IPS-18c (cell line): ENCODE measurements at regions not wholly inside any gene's neighbourhood (a gene's known extent, or its start where the extent isn't known, plus 50 kb on each side); places are given as distances from the start of the nearest gene placed in this dataset.
"Not testable (repeated sequence)": the region's sequence is repeated elsewhere in the genome, so short reads cannot be mapped to it uniquely, and the experiment has no call there.

Experiments used
- H3K4me3 ChIP-seq: 2 replicates; pipeline ENCODE4 v1.7.0; 2013; ENCODE audit warnings: low read depth, mild to moderate bottlenecking, low read length, moderate library complexity; ENCODE audit not compliant: insufficient read depth
- H3K9me3 ChIP-seq: one replicate; pipeline ENCODE4 v1.6.1; 2013; ENCODE audit warnings: mild to moderate bottlenecking, low read length, moderate library complexity; ENCODE audit not compliant: control insufficient read depth, insufficient read depth

DNA sequence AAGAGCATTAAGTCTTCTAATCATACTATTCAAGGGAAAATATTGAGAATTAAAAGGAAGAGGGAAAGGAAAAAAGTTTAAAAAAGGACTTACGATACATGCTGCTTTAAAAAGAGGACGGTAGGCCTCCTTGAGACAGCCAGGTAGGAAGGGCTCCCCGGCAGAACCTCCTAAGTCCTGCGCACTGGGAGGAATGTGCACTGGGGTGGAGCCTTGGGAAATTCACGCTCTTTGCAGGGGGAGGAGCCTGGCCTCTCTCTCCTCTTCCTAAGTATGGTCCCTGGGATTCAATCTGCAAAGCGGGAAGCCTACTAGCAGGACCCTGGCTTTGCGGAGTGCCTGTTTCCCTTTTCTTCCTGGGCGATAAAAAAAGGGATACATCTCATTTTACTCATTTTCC lies 553.0 kb downstream of the RPS29 start:
- no peak overlapping the region for H3K4me3 ChIP-seq
- H3K9me3 ChIP-seq, result no peaks in the 10 kb centered on the region

GRCh38 chr14:49031710-49032109 lies 554.5 kb downstream of the RPS29 start:
- not testable (repeated sequence) for H3K9me3 ChIP-seq, H3K4me3 ChIP-seq

GRCh38 chr14:49019467-49020115 lies 566.6 kb downstream of the RPS29 start:
- no peak overlapping the region for H3K4me3 ChIP-seq
- no peaks in the 10 kb centered on the region for H3K9me3 ChIP-seq

GRCh38 chr14:49017447-49017846 lies 568.7 kb downstream of the RPS29 start:
- Histone ChIP-seq H3K9me3 (no peaks in the 10 kb centered on the region), H3K4me3 (no peak overlapping the region)

GRCh38 chr14:49016381-49016780 lies 569.8 kb downstream of the RPS29 start:
- Histone ChIP-seq H3K9me3 (no peaks in the 10 kb centered on the region), H3K4me3 (no peak overlapping the region)

- no peak overlapping the region for H3K4me3 ChIP-seq
- H3K9me3 ChIP-seq, result no peaks in the 10 kb centered on the region
Observed at GRCh38 chr14:49014476-49014875, 571.7 kb downstream of the RPS29 start.

DNA sequence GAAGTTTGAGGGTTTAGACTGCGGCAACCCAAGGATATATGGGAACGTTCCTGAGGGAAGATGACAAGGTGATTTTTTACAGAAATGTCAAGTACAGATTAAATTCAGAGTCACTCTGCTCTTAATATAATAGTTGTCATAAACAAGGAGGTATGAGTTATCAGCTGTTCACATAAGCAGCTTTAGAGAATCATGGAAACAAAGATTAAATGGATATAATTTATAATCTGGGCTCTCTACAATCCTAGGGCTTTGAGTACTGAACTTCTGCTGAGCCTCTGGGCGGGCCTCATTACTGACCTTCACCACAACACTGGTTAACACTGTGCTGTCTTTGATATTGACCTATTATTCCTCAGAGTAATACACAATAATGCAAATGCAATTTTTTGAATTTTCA lies 577.8 kb downstream of the RPS29 start:
- H3K9me3 ChIP-seq, result peaks cover 2% of the 10 kb centered on the region
- no peak overlapping the region for H3K4me3 ChIP-seq

DNA sequence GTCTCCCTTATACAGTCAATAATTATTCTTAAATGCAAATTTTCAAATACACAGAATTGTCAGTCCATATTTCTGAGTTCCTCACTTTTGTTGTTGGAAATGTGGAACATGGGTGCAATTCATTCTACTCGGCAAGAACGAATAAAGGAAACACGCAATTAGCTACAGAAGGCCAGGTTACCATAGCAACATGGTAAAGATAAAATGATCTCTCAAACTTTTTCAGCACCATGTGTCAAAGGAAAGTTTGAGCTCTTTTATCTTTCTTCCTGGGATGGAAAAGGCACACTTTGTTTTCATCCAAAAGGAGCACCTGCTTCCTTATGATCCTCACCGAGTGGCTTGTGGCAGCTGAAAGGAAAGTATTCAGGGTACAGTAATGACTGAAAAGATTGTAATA lies 595.0 kb downstream of the RPS29 start:
- Histone ChIP-seq H3K9me3 (no peaks in the 10 kb centered on the region), H3K4me3 (no peak overlapping the region)

DNA sequence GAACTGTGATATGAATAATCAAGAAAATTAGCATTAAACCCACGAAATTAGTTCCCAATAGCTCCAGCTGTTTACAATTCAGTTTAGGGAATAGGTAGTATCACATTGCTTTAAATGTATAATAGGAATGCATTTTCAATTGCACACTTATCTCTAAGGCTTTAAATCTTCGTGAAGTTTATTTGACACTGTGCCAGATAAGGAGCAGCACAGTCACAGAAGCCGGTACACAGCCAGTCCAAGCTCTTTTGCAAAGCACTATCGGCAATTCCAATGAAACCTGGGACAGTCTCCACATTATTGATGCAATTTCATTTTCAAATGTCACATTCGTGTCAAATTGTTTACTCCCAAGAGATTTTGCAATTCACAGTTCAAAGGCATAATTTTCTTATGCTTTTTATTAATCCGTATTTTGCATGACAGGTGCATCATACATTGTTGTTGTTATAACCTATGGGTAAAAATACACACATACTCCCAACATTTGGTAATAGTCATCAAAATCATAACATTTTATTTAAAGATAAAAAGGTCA lies 602.8 kb downstream of the RPS29 start:
- Histone ChIP-seq H3K9me3 (no peaks in the 10 kb centered on the region), H3K4me3 (no peak overlapping the region)

GRCh38 chr14:48974994-48975393 lies 611.2 kb downstream of the RPS29 start:
- Histone ChIP-seq H3K4me3 (no peak overlapping the region), H3K9me3 (no peaks in the 10 kb centered on the region)

GRCh38 chr14:48973151-48973550 lies 613.0 kb downstream of the RPS29 start:
- H3K4me3 ChIP-seq, result no peak overlapping the region

GRCh38 chr14:48970943-48971342 lies 615.2 kb downstream of the RPS29 start:
- no peak overlapping the region for H3K4me3 ChIP-seq
- H3K9me3 ChIP-seq, result no peaks in the 10 kb centered on the region

More at GRCh38 chr14:48973151-48973550, 613.0 kb downstream of the RPS29 start:
- no peaks in the 10 kb centered on the region for H3K9me3 ChIP-seq

- Histone ChIP-seq H3K9me3 (no peaks in the 10 kb centered on the region), H3K4me3 (no peak overlapping the region)
Observed at GRCh38 chr14:48967419-48967818, 618.8 kb downstream of the RPS29 start.

DNA sequence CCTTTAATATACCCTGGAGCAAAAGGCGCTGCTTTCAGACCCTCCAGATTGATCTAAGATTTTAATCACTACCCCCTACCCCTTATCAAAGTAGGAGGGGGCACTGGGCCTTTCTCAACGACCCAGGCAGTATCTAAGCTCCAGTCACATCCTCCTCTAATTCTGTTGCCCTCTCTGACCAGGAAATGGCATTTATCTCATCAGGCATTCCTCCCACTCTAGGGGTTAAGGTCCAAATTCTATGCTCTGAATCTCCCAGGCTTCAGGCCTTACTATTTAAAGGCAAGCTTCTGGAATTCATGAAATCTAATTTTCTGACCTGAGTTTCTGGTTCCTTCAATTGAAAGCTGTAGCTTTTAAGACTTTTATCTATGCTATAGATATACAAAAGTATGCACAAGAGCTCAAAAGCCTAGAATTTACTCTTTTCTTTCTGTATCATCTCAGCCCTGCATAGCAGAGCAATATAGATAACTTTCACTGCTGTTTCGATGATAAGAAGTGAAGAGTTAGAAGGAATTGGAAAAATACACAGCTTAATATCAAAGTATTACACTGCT lies 622.9 kb downstream of the RPS29 start:
- H3K9me3 ChIP-seq, result no peaks in the 10 kb centered on the region
- no peak overlapping the region for H3K4me3 ChIP-seq

GRCh38 chr14:48957486-48957885 lies 628.7 kb downstream of the RPS29 start:
- no peaks in the 10 kb centered on the region for H3K9me3 ChIP-seq

GRCh38 chr14:48955857-48956256 lies 630.3 kb downstream of the RPS29 start:
- Histone ChIP-seq H3K9me3 (no peaks in the 10 kb centered on the region), H3K4me3 (no peak overlapping the region)

More at GRCh38 chr14:48957486-48957885, 628.7 kb downstream of the RPS29 start:
- H3K4me3 ChIP-seq, result no peak overlapping the region

DNA sequence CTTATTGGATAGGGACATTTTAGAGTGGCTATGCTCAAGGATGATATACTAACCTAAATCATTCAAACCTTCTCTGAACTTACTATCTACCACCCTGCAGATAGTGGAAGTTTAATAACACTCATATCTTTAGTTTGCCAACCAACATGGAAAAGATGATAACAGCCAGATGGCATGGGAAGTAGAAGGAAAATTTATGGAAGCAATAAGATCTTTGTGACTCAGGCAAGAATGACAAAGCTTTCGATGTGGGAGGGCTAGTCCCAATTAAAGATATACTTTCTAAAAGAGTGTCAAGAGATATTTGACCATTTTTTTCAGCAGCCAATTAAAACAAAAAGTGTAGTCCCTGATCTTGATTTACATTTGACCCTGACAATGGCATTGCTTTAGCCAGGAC lies 631.7 kb downstream of the RPS29 start:
- H3K4me3 ChIP-seq, result no peak overlapping the region
- no peaks in the 10 kb centered on the region for H3K9me3 ChIP-seq

GRCh38 chr14:48944809-48945208 lies 641.4 kb downstream of the RPS29 start:
- no peak overlapping the region for H3K4me3 ChIP-seq
- no peaks in the 10 kb centered on the region for H3K9me3 ChIP-seq

GRCh38 chr14:48943913-48944312 lies 642.3 kb downstream of the RPS29 start:
- Histone ChIP-seq H3K9me3 (no peaks in the 10 kb centered on the region), H3K4me3 (no peak overlapping the region)
